Colonic mucosa (tissue), 4 donors: ENCODE measurements at regions not wholly inside any gene's neighbourhood (a gene's known extent, or its start where the extent isn't known, plus 50 kb on each side); places are given as distances from the start of the nearest gene placed in this dataset.

Experiments used
- DNase-seq: peaks from one replicate; pipeline ENCODE4 v3.0.0-alpha.2; 2020
- H3K27ac ChIP-seq: fragments of 200-600 bp; one replicate; pipeline ENCODE4 v1.8.0; 2021
- H3K27me3 ChIP-seq: fragments of 200-600 bp; one replicate; pipeline ENCODE4 v1.8.0; 2021
- H3K36me3 ChIP-seq: fragments of 200-600 bp; one replicate; pipeline ENCODE4 v1.8.0; 2021
- H3K4me1 ChIP-seq: fragments of 200-600 bp; one replicate; pipeline ENCODE4 v1.8.0; 2021; ENCODE audit warnings: mild to moderate bottlenecking
- H3K4me3 ChIP-seq: fragments of 200-600 bp; one replicate; pipeline ENCODE4 v1.8.0; 2021
- H3K9ac ChIP-seq, 2 donors: one replicate each; pipeline ENCODE4 v1.7.0; 2013; ENCODE audit warnings: control low read depth in 2 of 2, low read depth in 2 of 2, low read length in 2 of 2
- H3K9me3 ChIP-seq: fragments of 200-600 bp; one replicate; pipeline ENCODE4 v1.8.0; 2021
- intact Hi-C: fragments of 100-400 bp; cut with DNase I; formaldehyde crosslinking; loops from one replicate; pipeline ENCODE4 v1.14.1; 2022
- TF ChIP-seq, protein P1 (sequence below): fragments of 200-600 bp; IDR thresholded peaks from one replicate; pipeline ENCODE4 v1.8.0; 2022; ENCODE audit warnings: antibody characterized with exemption, mild to moderate bottlenecking
- donor health status: healthy.
- donor health status: DM: no; HTN: no; CAD: no.
- donor health status: DM: no; HTN: no; CAD: no.

DNA sequence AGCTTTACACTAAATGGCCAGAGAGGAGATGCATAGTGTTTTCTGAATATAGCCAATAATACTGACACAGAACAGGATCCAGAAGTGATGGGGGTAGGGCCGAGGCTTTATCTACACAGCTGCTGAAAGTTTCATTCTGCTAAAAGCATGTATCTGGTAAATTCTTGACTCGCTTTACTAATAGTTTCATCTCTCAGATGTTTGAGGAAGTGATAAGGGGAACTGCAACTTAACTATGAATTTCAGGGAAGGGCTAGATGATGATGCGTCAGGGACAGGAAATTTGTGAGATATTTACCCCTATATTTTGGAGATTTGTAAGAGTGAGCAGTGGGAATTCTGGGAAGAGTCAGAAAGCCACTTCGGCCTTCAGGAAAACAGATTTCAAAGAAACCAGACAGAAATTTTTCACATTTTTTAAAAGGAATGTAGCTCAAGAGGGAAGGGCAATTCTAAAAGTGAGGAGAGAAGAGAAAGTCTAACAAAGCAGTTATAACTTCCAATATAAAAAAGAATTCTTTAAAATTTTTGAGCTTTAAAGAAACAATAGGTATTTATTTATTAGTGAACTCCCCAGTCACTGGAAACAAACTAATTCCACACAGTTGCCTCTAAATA lies 243.1 kb downstream of the BCAT1 start:
- no peaks in the 10 kb centered on the region for H3K9me3 ChIP-seq
- TF ChIP-seq, protein P1, sequence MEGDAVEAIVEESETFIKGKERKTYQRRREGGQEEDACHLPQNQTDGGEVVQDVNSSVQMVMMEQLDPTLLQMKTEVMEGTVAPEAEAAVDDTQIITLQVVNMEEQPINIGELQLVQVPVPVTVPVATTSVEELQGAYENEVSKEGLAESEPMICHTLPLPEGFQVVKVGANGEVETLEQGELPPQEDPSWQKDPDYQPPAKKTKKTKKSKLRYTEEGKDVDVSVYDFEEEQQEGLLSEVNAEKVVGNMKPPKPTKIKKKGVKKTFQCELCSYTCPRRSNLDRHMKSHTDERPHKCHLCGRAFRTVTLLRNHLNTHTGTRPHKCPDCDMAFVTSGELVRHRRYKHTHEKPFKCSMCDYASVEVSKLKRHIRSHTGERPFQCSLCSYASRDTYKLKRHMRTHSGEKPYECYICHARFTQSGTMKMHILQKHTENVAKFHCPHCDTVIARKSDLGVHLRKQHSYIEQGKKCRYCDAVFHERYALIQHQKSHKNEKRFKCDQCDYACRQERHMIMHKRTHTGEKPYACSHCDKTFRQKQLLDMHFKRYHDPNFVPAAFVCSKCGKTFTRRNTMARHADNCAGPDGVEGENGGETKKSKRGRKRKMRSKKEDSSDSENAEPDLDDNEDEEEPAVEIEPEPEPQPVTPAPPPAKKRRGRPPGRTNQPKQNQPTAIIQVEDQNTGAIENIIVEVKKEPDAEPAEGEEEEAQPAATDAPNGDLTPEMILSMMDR = no peak
- no peaks in the 10 kb centered on the region for H3K36me3 ChIP-seq
- H3K27me3 ChIP-seq = no peaks in the 10 kb centered on the region
- no peaks in the 10 kb centered on the region for H3K4me1 ChIP-seq
- no peak overlapping the region for H3K4me3 ChIP-seq
- H3K9ac ChIP-seq = no peak overlapping the region
- intact Hi-C loops = no loop called here
- H3K27ac ChIP-seq = no peak overlapping the region
- no peak for DNase-seq

DNA sequence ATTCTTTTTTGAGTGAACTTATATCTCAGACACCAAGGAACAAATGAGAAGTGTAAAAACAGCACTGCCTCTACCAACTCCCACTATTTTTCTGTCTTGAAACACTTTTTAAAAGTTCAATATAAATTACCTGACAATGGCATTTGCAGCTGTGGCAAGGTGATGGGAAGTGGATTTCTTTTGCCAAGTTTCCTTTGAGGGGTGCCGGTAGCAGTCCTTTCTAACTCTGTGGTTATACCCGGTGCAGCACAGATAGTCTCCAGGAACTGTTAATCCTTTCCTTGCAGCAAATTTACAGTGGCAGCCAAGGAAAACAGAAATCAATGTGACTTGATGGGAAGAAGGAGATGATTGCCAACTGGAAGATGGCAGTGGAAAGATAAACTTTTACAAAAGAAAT lies 243.7 kb downstream of the BCAT1 start:
- Histone ChIP-seq H3K9ac (no peak overlapping the region), H3K27ac (no peak overlapping the region), H3K9me3 (no peaks in the 10 kb centered on the region), H3K27me3 (no peaks in the 10 kb centered on the region), H3K4me1 (no peaks in the 10 kb centered on the region), H3K36me3 (no peaks in the 10 kb centered on the region), H3K4me3 (no peak overlapping the region)
- intact Hi-C loops = no loop called here
- TF ChIP-seq, protein P1 = no peak
- DNase-seq = no peak

DNA sequence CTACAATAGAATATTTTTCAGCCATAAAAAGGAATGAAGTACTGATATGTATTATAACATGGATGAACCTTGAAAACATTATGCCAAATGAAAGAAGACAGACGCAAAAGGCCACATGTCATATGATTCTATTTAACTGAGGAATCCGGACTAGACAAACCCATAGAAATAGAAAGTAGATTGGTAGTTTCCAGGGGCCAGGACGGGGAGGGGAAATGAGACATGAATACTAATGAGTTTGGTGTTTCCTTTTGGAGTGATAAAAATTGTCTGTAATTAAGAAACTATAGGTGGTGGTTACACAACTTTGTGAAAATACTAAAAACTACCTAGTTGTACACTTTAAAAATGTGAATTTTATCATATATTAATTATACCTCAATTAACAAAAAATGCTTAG lies 247.6 kb downstream of the BCAT1 start:
- TF ChIP-seq, protein P1 = no peak
- Histone ChIP-seq H3K9me3 (no peaks in the 10 kb centered on the region), H3K27me3 (no peaks in the 10 kb centered on the region), H3K27ac (no peak overlapping the region), H3K36me3 (no peaks in the 10 kb centered on the region), H3K9ac (no peak overlapping the region), H3K4me3 (no peak overlapping the region), H3K4me1 (no peaks in the 10 kb centered on the region)
- no peak for DNase-seq
- intact Hi-C loops = no loop called here

DNA sequence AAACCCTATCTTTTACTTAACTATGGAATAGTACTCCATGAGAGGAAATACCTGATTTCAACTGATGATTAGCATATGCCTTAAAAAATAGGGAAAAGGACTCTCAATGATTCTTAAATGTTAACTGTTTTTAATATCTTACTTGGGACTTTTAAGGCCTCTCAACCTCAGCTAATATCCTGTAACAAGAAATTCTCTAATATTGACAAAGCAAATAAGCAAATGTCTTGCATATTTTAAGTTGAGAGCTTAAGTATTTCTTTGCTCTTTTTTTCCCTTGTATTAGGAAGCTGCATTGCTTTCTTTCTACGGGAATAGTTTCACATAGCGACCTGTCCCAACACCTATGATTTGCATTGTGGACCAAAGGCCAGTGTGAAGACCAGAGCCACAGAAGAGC lies 249.9 kb downstream of the BCAT1 start:
- H3K4me3 ChIP-seq = no peak overlapping the region
- DNase-seq = no peak
- no peak overlapping the region for H3K27ac ChIP-seq
- H3K27me3 ChIP-seq = no peaks in the 10 kb centered on the region
- H3K4me1 ChIP-seq = no peaks in the 10 kb centered on the region
- no peaks in the 10 kb centered on the region for H3K9me3 ChIP-seq
- intact Hi-C loops = no loop called here
- TF ChIP-seq, protein P1 = no peak
- no peaks in the 10 kb centered on the region for H3K36me3 ChIP-seq
- H3K9ac ChIP-seq = no peak overlapping the region

DNA sequence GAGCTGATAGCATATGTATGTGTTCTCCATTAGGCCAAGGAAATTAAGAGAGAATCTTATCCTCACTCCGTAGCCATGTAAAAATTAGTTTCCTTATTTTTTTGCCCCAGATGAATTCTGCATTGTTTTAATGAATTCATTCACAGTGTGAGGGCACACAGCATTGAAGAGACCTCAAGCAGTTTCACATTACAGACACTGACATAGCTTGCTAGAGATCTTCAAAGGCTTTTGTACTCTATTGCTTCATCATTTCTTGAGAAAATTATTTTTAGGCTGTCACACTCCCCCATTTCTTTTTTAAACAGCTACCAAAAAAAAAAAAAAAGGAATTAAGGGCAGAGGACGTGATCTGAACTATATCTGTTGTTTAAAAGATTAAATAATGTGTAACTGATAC lies 251.1 kb downstream of the BCAT1 start:
- Histone ChIP-seq H3K27ac (no peak overlapping the region), H3K36me3 (no peaks in the 10 kb centered on the region), H3K4me3 (no peak overlapping the region), H3K9me3 (no peaks in the 10 kb centered on the region), H3K4me1 (no peaks in the 10 kb centered on the region), H3K27me3 (no peaks in the 10 kb centered on the region), H3K9ac (no peak overlapping the region)
- no peak for DNase-seq
- intact Hi-C loops = no loop called here
- TF ChIP-seq, protein P1 = no peak
